MCF 10A (cell line): ENCODE measurements at regions not wholly inside any gene's neighbourhood (a gene's known extent, or its start where the extent isn't known, plus 50 kb on each side); places are given as distances from the start of the nearest gene placed in this dataset.
"Not testable (repeated sequence)": the region's sequence is repeated elsewhere in the genome, so short reads cannot be mapped to it uniquely, and the experiment has no call there.

Experiments used
- BruUV-seq: library from RNA; stranded (reverse); fragments of 400-500 nt; replicated peaks from 2 replicates; lab custom pipeline; 2021; lab: Mats Ljungman, UMichigan
- CTCF ChIA-PET: fragments of 300-600 bp; sonication (Branson Sonifier 250); formaldehyde crosslinking; extraction: SDS; loops from one replicate; lab custom pipeline; 2021; ENCODE audit warnings: antibody characterized with exemption, inconsistent platforms; lab: Yijun Ruan, JAX
- POLR2A ChIA-PET: fragments of 300-600, 350-650 bp; sonication (Branson Sonifier 250); formaldehyde crosslinking; extraction: SDS; loops from one replicate; lab custom pipeline; 2020; ENCODE audit warnings: antibody characterized with exemption, inconsistent platforms; lab: Yijun Ruan, JAX
- DNase-seq: peaks from one replicate; pipeline ENCODE4 v3.0.0-alpha.2; 2018; ENCODE audit not compliant: unreplicated experiment
- H3K27ac Mint-ChIP-seq: one replicate; pipeline ENCODE4 v1.8.0; 2022; ENCODE audit warnings: mild to moderate bottlenecking, low read depth, mixed read lengths; ENCODE audit not compliant: unreplicated experiment
- H3K27me3 Mint-ChIP-seq: one replicate; pipeline ENCODE4 v1.8.0; 2022; ENCODE audit warnings: mixed read lengths; ENCODE audit not compliant: insufficient read depth, unreplicated experiment
- H3K36me3 Mint-ChIP-seq: one replicate; pipeline ENCODE4 v1.8.0; 2022; ENCODE audit warnings: mild to moderate bottlenecking, moderate library complexity, mixed read lengths; ENCODE audit not compliant: insufficient read depth, unreplicated experiment
- H3K4me1 Mint-ChIP-seq: one replicate; pipeline ENCODE4 v1.8.0; 2022; ENCODE audit warnings: mixed read lengths; ENCODE audit not compliant: insufficient read depth, unreplicated experiment
- H3K4me3 Mint-ChIP-seq: one replicate; pipeline ENCODE4 v1.8.0; 2022; ENCODE audit warnings: mild to moderate bottlenecking, moderate library complexity, mixed read lengths; ENCODE audit not compliant: unreplicated experiment
- H3K9me3 Mint-ChIP-seq: one replicate; pipeline ENCODE4 v1.8.0; 2022; ENCODE audit warnings: mixed read lengths; ENCODE audit not compliant: unreplicated experiment
- CTCF ChIP-seq: fragments of 200-600 bp; IDR thresholded peaks from one replicate; pipeline ENCODE4 v1.8.0; 2022; ENCODE audit warnings: antibody characterized with exemption, mild to moderate bottlenecking; ENCODE audit not compliant: unreplicated experiment
- intact Hi-C: fragments of 100-400 bp; cut with micrococcal nuclease; formaldehyde crosslinking; loops from 2 replicates; pipeline ENCODE4 v1.14.1; 2022

GRCh38 chr14:97061198-97061597 lies 264.0 kb downstream of the VRK1 start:
- Mint-ChIP-seq H3K9me3 (peaks cover 7% of the 10 kb centered on the region), H3K36me3 (no peaks in the 10 kb centered on the region), H3K4me1 (no peaks in the 10 kb centered on the region), H3K4me3 (no peak overlapping the region), H3K27ac (no peak overlapping the region), H3K27me3 (peaks cover 21% of the 10 kb centered on the region)
- no peak for DNase-seq
- POLR2A ChIA-PET, result no interaction called here
- CTCF ChIA-PET, result no interaction called here
- intact Hi-C loops, result no loop called here
- no peak for TF ChIP-seq CTCF
- BruUV-seq, result no TSS peak

- peaks cover 26% of the 10 kb centered on the region for H3K27me3 Mint-ChIP-seq
- BruUV-seq, result no TSS peak
- intact Hi-C loops, result no loop called here
- H3K4me3 Mint-ChIP-seq, result no peak overlapping the region
- peaks cover 7% of the 10 kb centered on the region for H3K9me3 Mint-ChIP-seq
- no peak for DNase-seq
- ChIA-PET CTCF (no interaction called here), POLR2A (no interaction called here)
- no peaks in the 10 kb centered on the region for H3K36me3 Mint-ChIP-seq
- TF ChIP-seq CTCF, result no peak
- no peaks in the 10 kb centered on the region for H3K4me1 Mint-ChIP-seq
- H3K27ac Mint-ChIP-seq, result no peak overlapping the region
These were observed 264.5 kb downstream of the VRK1 start for GRCh38 chr14:97061714-97062113.

GRCh38 chr14:97065305-97066067 lies 268.3 kb downstream of the VRK1 start:
- peaks cover 7% of the 10 kb centered on the region for H3K9me3 Mint-ChIP-seq
- H3K27ac Mint-ChIP-seq, result no peak overlapping the region
- DNase-seq, result peak; percentile 27
- no peak for TF ChIP-seq CTCF
- no peaks in the 10 kb centered on the region for H3K4me1 Mint-ChIP-seq
- no peak overlapping the region for H3K4me3 Mint-ChIP-seq
- POLR2A ChIA-PET, result no interaction called here
- BruUV-seq, result no TSS peak
- CTCF ChIA-PET, result no interaction called here
- peaks cover 13% of the 10 kb centered on the region for H3K27me3 Mint-ChIP-seq
- intact Hi-C loops, result no loop called here
- no peaks in the 10 kb centered on the region for H3K36me3 Mint-ChIP-seq

DNA sequence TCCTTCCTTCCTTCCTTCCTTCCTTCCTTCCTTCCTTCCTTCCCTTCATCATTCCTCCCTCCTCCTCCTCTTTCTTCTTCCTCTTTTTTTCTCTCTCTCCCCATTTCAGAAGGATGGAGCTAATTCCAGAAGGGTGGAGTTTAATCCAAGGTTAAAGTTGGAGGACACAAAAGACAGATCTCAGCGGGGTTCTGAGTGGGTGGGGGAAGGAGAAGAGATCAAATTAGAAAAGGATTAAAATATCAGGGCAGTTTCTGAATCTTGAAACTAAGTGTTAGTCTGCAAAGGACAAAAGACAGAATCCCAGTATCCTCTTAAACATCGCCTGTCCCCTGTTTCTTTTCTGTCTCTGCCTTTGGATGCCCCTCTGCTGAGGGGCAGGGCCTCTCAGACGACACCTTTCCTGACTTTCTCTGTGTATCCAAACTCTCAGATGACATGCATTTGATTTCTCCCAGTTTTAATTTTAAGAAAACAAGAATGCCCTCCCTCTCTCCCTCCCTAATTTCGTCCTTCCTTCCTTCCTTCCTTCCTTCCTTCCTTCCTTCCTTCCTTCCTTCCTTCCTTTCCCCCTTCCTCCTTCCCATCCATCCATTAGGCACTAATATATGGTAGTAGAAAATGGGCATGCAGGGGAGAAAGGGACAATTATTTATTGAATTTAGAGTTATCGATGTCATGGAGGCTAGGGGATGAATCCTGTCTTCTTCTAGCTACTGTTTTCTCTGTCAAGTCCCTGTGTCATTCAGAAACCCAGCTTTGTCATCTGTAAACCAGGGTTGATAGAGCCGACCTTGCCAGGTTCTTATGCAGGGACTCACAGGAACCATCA lies 269.1 kb downstream of the VRK1 start:
- POLR2A ChIA-PET, result no interaction called here
- H3K9me3 Mint-ChIP-seq, result peaks cover 7% of the 10 kb centered on the region
- intact Hi-C loops, result no loop called here

DNA sequence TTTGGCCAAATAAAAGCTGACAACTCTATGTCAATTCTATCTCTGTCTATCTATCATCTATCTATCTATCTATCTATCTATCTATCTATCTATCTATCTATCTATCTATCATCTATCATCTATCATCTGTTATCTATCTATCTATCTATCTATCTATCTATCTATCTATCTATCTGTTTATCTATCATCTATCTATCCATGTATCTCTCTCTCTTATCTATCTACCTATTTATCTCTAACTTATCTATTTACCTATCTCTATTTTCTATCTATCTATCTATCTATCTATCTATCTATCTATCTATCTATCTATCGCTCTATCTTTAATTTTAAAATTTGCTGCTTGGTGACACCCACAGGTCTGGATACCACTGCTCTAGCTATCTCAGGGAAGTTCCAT lies 271.1 kb downstream of the VRK1 start:
- H3K36me3 Mint-ChIP-seq, POLR2A ChIA-PET, H3K4me3 Mint-ChIP-seq, H3K27ac Mint-ChIP-seq, BruUV-seq, H3K4me1 Mint-ChIP-seq, intact Hi-C loops, H3K9me3 Mint-ChIP-seq, CTCF ChIA-PET, DNase-seq: not testable (repeated sequence)
- peaks cover 13% of the 10 kb centered on the region for H3K27me3 Mint-ChIP-seq

More for the DNA sequence above, 269.1 kb downstream of the VRK1 start:
- no TSS peak for BruUV-seq
- TF ChIP-seq CTCF, result no peak
- Mint-ChIP-seq H3K36me3 (no peaks in the 10 kb centered on the region), H3K4me3 (no peak overlapping the region), H3K4me1 (no peaks in the 10 kb centered on the region), H3K27ac (no peak overlapping the region), H3K27me3 (peaks cover 13% of the 10 kb centered on the region)
- no peak for DNase-seq
- CTCF ChIA-PET, result no interaction called here
